ENCODE measurements at regions not wholly inside any gene's neighbourhood (a gene's known extent, or its start where the extent isn't known, plus 50 kb on each side); places are given as distances from the start of the nearest gene placed in this dataset.

- Mint-ChIP-seq H3K4me1 (peaks cover 5 to 6% of the 10 kb centered on the region in 2 experiments), H3K27me3 (ENCODE audit: low read depth) (peaks cover 44% of the 10 kb centered on the region), H3K36me3 (ENCODE audit: insufficient read depth in 1 of 3, low read depth in 3 of 3) (no peaks in the 10 kb centered on the region), H3K27ac (no peak overlapping the region), H3K9me3 (no peaks in the 10 kb centered on the region; a peak in 1 of 5 replicates), H3K4me3 (no peak overlapping the region)
- H4K5ac ChIP-seq (ENCODE audit: insufficient read length, low read depth, low read length): no peak overlapping the region
- no peak overlapping the region for H2AK5ac ChIP-seq (ENCODE audit: insufficient read length, low read length)
- H3K56ac ChIP-seq (ENCODE audit: insufficient read length, low read depth, low read length): no peak overlapping the region
- no peak overlapping the region for H4K8ac ChIP-seq (replicated peaks; ENCODE audit: insufficient read length, low read depth, low read length)
- no peak overlapping the region for H2BK12ac ChIP-seq (ENCODE audit: insufficient read length, low read depth, low read length)
- no CpG with 5 or more reads among the region's 1 CpG for WGBS (ENCODE audit: extremely low coverage, insufficient read length, low lambda C conversion rate)
- H4K20me1 ChIP-seq (ENCODE audit: control insufficient read depth, insufficient read depth, insufficient read length): no peaks in the 10 kb centered on the region
- H3K9me3 ChIP-seq (ENCODE audit: control insufficient read depth, low read depth, low read length): no peaks in the 10 kb centered on the region
- no peak for TF ChIP-seq CTCF (conservative IDR thresholded peaks at IDR 0.05)
- no peak overlapping the region for H2BK120ac ChIP-seq (ENCODE audit: low read depth, low read length, poor library complexity, severe bottlenecking)
- no peak overlapping the region for H3K4me2 ChIP-seq (ENCODE audit: insufficient read depth, insufficient read length, low read length)
- no peak overlapping the region for H2BK20ac ChIP-seq (ENCODE audit: low read depth, low read length, poor library complexity, severe bottlenecking)
- no peak overlapping the region for H3K4ac ChIP-seq (ENCODE audit: low read depth, low read length)
- H3T11ph ChIP-seq (ENCODE audit: low read length): no peak overlapping the region
- H3K27me3 ChIP-seq (ENCODE audit: insufficient read depth, low read length): no peaks in the 10 kb centered on the region
- H3K9ac ChIP-seq (ENCODE audit: extremely low read depth, insufficient read length, low read length): no peak overlapping the region
- peaks cover 3% of the 10 kb centered on the region for H3K23me2 ChIP-seq (ENCODE audit: insufficient read length, low read depth, low read length, poor library complexity, severe bottlenecking)
- H4K91ac ChIP-seq (ENCODE audit: insufficient read length, low read depth, low read length): no peak overlapping the region
- H2BK5ac ChIP-seq (ENCODE audit: insufficient read length, low read length): no peak overlapping the region
- no peaks in the 10 kb centered on the region for H3K79me1 ChIP-seq (ENCODE audit: insufficient read depth, low read depth, low read length, poor library complexity, severe bottlenecking)
- no peak overlapping the region for H3K23ac ChIP-seq (ENCODE audit: insufficient read length, low read depth, low read length)
- DNase-seq: no peak
- H3K14ac ChIP-seq (ENCODE audit: insufficient read depth, low read length): no peak overlapping the region
- H3K79me2 ChIP-seq (ENCODE audit: insufficient read depth, low read length): no peaks in the 10 kb centered on the region
- H3K27ac ChIP-seq (ENCODE audit: insufficient read length, low read depth, low read length): no peak overlapping the region
- H2BK15ac ChIP-seq (ENCODE audit: low read depth, low read length): no peak overlapping the region
- H2AFZ ChIP-seq (ENCODE audit: low read length): no peak overlapping the region
- no peak overlapping the region for H3K18ac ChIP-seq (ENCODE audit: insufficient read length, low read depth, low read length)
- no peaks in the 10 kb centered on the region for H3K4me1 ChIP-seq (ENCODE audit: insufficient read depth, low read length)
Observed at GRCh38 chr1:110778821-110779220, 94.1 kb upstream of the CD53 start.
